Activated CD4-positive, alpha-beta T cell treated with anti-CD3 and anti-CD28 coated beads, Interleukin-2, amount 10 ng/mL, durations not matched to agents 24 days and 14 days (primary cell): ENCODE measurements at regions not wholly inside any gene's neighbourhood (a gene's known extent, or its start where the extent isn't known, plus 50 kb on each side); places are given as distances from the start of the nearest gene placed in this dataset.

Experiments
- DNase-seq: peaks from one replicate; pipeline ENCODE4 v3.0.0; 2022
- H3K27ac Mint-ChIP-seq: one replicate; pipeline ENCODE4 v1.8.0; 2022; ENCODE audit warnings: mild to moderate bottlenecking, mixed read lengths
- H3K27me3 Mint-ChIP-seq: one replicate; pipeline ENCODE4 v1.8.0; 2022; ENCODE audit warnings: mixed read lengths
- H3K36me3 Mint-ChIP-seq: one replicate; pipeline ENCODE4 v1.8.0; 2022; ENCODE audit warnings: low read depth, mild to moderate bottlenecking, mixed read lengths
- H3K4me1 Mint-ChIP-seq: one replicate; pipeline ENCODE4 v1.8.0; 2021; ENCODE audit warnings: mixed read lengths
- H3K4me3 Mint-ChIP-seq: one replicate; pipeline ENCODE4 v1.8.0; 2022; ENCODE audit warnings: mild to moderate bottlenecking, moderate library complexity, mixed read lengths
- H3K9me3 Mint-ChIP-seq: one replicate; pipeline ENCODE4 v1.8.0; 2021; ENCODE audit warnings: mixed read lengths
- intact Hi-C: fragments of 100-400 bp; cut with micrococcal nuclease; formaldehyde crosslinking; loops from one replicate; pipeline ENCODE4 v1.15.1; 2023

DNA sequence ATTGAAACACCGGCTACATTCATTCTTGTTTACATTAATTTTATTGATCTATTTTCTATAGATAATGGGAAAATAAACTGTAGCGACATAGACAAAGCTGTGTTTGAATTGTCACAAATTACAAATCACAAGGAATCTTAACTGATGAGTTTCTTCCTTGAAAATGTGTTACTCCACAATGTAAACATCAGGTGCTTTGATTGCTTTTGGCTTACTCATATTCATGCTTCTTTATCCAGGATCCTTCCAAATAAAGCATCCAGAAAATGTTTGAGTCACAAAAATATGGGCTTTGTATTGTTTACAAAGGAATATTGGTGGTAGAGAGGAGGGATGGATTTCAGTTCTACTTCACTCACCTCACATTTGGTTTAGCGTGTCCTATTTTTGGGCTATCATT, 64.0 kb downstream of the BMP2 start:
- no peaks in the 10 kb centered on the region for H3K36me3 Mint-ChIP-seq
- intact Hi-C loops = no loop called here
- no peak overlapping the region for H3K27ac Mint-ChIP-seq
- H3K9me3 Mint-ChIP-seq = no peaks in the 10 kb centered on the region
- H3K27me3 Mint-ChIP-seq = no peaks in the 10 kb centered on the region
- no peak overlapping the region for H3K4me3 Mint-ChIP-seq
- no peaks in the 10 kb centered on the region for H3K4me1 Mint-ChIP-seq
- no peak for DNase-seq

- H3K36me3 Mint-ChIP-seq = no peaks in the 10 kb centered on the region
- DNase-seq = no peak
- no peaks in the 10 kb centered on the region for H3K27me3 Mint-ChIP-seq
- intact Hi-C loops = no loop called here
- H3K27ac Mint-ChIP-seq = no peak overlapping the region
- no peaks in the 10 kb centered on the region for H3K4me1 Mint-ChIP-seq
- no peaks in the 10 kb centered on the region for H3K9me3 Mint-ChIP-seq
- H3K4me3 Mint-ChIP-seq = no peak overlapping the region
Observed at GRCh38 chr20:6832811-6833210, 65.3 kb downstream of the BMP2 start.

- Mint-ChIP-seq H3K4me1 (no peaks in the 10 kb centered on the region), H3K36me3 (no peaks in the 10 kb centered on the region), H3K4me3 (no peak overlapping the region), H3K9me3 (no peaks in the 10 kb centered on the region), H3K27me3 (no peaks in the 10 kb centered on the region), H3K27ac (no peak overlapping the region)
- DNase-seq = no peak
- intact Hi-C loops = no loop called here
Observed at GRCh38 chr20:6835609-6836008, 68.1 kb downstream of the BMP2 start.

- intact Hi-C loops = no loop called here
- Mint-ChIP-seq H3K27me3 (no peaks in the 10 kb centered on the region), H3K4me3 (no peak overlapping the region), H3K9me3 (no peaks in the 10 kb centered on the region), H3K27ac (no peak overlapping the region), H3K4me1 (no peaks in the 10 kb centered on the region), H3K36me3 (no peaks in the 10 kb centered on the region)
- no peak for DNase-seq
Observed at GRCh38 chr20:6836821-6837374, 69.4 kb downstream of the BMP2 start.

DNA sequence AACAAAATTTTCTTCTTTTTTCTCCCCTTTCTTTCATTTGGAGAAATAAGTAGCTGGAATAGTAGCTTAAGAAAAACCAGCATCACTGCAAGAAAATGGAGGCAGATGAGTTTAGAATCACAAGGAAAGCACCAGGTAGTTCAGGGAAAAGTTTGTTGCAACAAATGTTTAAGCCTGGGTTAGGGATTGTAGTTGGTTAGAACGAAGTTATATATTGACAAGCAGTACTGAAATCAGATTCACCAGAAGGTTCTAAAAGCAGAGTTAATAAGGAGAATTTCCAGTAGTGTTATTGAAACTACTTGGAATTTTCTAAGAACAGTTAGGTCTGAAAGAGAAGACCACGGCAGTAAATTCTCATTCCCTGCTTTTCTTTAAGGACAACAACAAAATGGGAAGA, 70.2 kb downstream of the BMP2 start:
- H3K36me3 Mint-ChIP-seq = no peaks in the 10 kb centered on the region
- H3K4me1 Mint-ChIP-seq = no peaks in the 10 kb centered on the region
- no peak overlapping the region for H3K27ac Mint-ChIP-seq
- DNase-seq = no peak
- intact Hi-C loops = no loop called here
- H3K4me3 Mint-ChIP-seq = no peak overlapping the region
- H3K9me3 Mint-ChIP-seq = no peaks in the 10 kb centered on the region
- no peaks in the 10 kb centered on the region for H3K27me3 Mint-ChIP-seq

DNA sequence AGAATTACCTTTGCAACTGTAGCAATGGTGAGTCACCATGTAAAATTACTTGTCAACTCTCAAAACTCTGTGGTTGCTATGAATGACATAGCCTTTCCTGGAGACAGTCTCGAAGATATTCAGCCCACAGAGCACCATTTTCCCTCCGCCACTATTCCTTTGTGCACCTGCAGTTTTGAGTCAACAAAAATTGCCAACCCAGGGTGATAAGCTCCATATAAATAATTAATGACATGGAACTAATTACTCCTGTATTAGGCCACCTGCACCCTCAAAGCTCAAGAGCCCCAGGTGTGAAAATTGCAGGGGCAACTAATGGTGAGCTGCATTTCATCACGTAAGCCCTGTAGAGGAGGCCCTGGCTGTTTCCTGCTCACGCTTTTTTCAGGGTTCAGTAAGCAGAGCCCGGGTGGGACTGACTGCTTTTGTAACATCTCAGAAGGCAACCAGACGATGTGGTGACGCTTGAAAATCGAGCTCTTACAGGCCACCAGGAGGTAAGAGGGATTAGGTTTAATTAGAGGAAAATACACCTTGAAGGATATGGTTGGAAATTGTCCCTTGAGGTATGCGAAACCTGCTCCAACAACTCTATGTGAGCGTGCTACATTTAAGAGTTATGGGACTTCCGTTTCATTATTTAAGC, 70.8 kb downstream of the BMP2 start:
- H3K27ac Mint-ChIP-seq = no peak overlapping the region
- H3K9me3 Mint-ChIP-seq = no peaks in the 10 kb centered on the region
- no peaks in the 10 kb centered on the region for H3K36me3 Mint-ChIP-seq
- H3K4me3 Mint-ChIP-seq = no peak overlapping the region
- intact Hi-C loops = no loop called here
- no peaks in the 10 kb centered on the region for H3K27me3 Mint-ChIP-seq
- H3K4me1 Mint-ChIP-seq = no peaks in the 10 kb centered on the region
- DNase-seq = no peak

- Mint-ChIP-seq H3K4me3 (no peak overlapping the region), H3K4me1 (no peaks in the 10 kb centered on the region), H3K36me3 (no peaks in the 10 kb centered on the region), H3K27me3 (no peaks in the 10 kb centered on the region), H3K27ac (no peak overlapping the region), H3K9me3 (no peaks in the 10 kb centered on the region)
- no peak for DNase-seq
- intact Hi-C loops = no loop called here
Observed at GRCh38 chr20:6841128-6841527, 73.6 kb downstream of the BMP2 start.

- Mint-ChIP-seq H3K27me3 (no peaks in the 10 kb centered on the region), H3K4me1 (no peaks in the 10 kb centered on the region), H3K9me3 (no peaks in the 10 kb centered on the region), H3K27ac (no peak overlapping the region), H3K4me3 (no peak overlapping the region), H3K36me3 (no peaks in the 10 kb centered on the region)
- intact Hi-C loops = no loop called here
- no peak for DNase-seq
Observed at GRCh38 chr20:6845141-6845540, 77.7 kb downstream of the BMP2 start.

GRCh38 chr20:6848041-6848440, 80.6 kb downstream of the BMP2 start:
- Mint-ChIP-seq H3K4me3 (no peak overlapping the region), H3K4me1 (no peaks in the 10 kb centered on the region), H3K27me3 (no peaks in the 10 kb centered on the region), H3K9me3 (no peaks in the 10 kb centered on the region), H3K27ac (no peak overlapping the region), H3K36me3 (no peaks in the 10 kb centered on the region)
- DNase-seq = no peak
- intact Hi-C loops = no loop called here

GRCh38 chr20:6848992-6849391, 81.5 kb downstream of the BMP2 start:
- Mint-ChIP-seq H3K36me3 (no peaks in the 10 kb centered on the region), H3K4me1 (no peaks in the 10 kb centered on the region)
- intact Hi-C loops = no loop called here

DNA sequence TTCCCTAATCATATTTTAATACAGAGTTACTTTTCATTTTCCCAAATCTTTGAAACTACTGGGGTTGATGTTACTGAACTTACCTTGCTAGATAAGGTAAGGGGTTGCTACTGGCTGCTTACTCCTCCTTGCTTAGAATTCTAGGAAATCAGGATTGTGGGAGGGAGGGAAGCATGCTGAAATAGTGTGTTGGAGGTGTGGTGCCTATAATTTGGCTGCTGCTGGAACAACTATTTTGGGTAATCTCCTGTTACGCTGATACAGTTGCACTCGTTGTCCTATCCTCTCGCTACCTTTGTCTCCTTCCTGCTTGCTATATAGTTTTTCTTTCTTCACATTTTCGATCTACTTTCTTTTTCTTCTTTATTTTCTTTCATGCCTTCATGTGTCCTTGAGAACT, 83.7 kb downstream of the BMP2 start:
- DNase-seq = no peak
- H3K4me3 Mint-ChIP-seq = no peak overlapping the region
- H3K27ac Mint-ChIP-seq = no peak overlapping the region
- intact Hi-C loops = no loop called here
- H3K9me3 Mint-ChIP-seq = no peaks in the 10 kb centered on the region
- no peaks in the 10 kb centered on the region for H3K27me3 Mint-ChIP-seq
- H3K4me1 Mint-ChIP-seq = no peaks in the 10 kb centered on the region
- no peaks in the 10 kb centered on the region for H3K36me3 Mint-ChIP-seq

More at GRCh38 chr20:6848992-6849391, 81.5 kb downstream of the BMP2 start:
- Mint-ChIP-seq H3K27me3 (no peaks in the 10 kb centered on the region), H3K27ac (no peak overlapping the region), H3K9me3 (no peaks in the 10 kb centered on the region), H3K4me3 (no peak overlapping the region)
- no peak for DNase-seq

DNA sequence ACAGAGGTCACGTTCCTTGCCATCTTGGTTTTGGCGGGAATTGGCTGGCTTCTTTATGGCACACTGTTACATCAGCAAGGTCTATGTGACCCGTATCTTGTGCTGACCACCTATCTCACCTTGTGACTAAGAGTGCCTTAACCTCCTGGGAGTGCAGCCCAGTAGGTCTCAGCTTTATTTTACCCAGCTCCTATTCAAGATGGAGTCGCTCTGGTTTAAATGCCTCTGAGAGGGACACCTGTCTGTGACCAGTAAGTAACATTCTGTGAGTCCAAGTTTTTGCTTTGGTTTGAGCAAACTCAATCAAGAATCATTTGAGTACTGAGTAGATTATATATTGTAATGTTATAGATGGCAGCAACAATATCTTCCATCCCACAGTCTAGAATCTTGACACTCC, 85.0 kb downstream of the BMP2 start:
- DNase-seq = no peak
- intact Hi-C loops = no loop called here
- no peaks in the 10 kb centered on the region for H3K9me3 Mint-ChIP-seq
- H3K36me3 Mint-ChIP-seq = no peaks in the 10 kb centered on the region
- H3K27ac Mint-ChIP-seq = no peak overlapping the region
- no peaks in the 10 kb centered on the region for H3K4me1 Mint-ChIP-seq
- no peaks in the 10 kb centered on the region for H3K27me3 Mint-ChIP-seq
- H3K4me3 Mint-ChIP-seq = no peak overlapping the region

DNA sequence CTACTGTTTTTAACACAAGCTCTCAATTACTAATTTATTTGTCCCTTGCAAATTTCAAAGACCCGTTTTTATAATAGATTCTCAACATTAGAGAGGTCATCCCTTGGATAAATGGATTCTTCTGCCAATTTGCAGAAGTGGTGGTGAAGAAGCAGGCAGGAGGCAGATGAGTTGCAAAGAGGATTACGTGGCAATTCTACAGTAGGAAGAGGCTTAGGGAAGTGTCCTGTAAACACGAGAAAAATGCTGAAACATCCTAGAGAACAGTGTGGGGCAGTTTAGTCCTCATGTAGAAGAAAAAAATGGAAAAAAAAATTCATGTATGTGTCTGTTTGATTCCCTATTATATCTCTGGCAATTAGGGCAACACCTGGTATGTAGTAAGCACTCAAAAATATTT, 87.6 kb downstream of the BMP2 start:
- Mint-ChIP-seq H3K4me3 (no peak overlapping the region), H3K27me3 (no peaks in the 10 kb centered on the region)
- intact Hi-C loops = no loop called here

DNA sequence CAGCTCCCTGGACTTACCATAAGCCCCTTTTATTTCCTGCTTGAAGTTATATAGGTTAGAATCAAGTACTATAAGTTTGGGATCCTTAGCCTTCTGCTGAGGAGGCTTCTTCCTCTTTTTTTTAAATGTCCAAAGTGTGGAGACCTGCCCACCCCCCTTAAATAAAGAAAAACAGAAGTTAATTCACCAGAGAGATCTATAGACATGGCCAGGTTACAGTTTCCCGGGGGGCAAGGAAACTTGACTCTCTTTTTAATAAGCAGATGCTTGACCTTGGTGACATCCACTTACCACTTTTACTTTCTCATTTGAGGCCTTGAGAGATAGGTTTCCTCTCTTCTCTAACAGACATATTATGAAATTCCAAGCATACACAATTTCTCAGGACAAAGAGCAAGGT, 88.3 kb downstream of the BMP2 start:
- Mint-ChIP-seq H3K27ac (no peak overlapping the region), H3K4me1 (no peaks in the 10 kb centered on the region), H3K9me3 (no peaks in the 10 kb centered on the region), H3K4me3 (no peak overlapping the region), H3K27me3 (no peaks in the 10 kb centered on the region), H3K36me3 (no peaks in the 10 kb centered on the region)
- no peak for DNase-seq
- intact Hi-C loops = no loop called here

More for the DNA sequence above, 87.6 kb downstream of the BMP2 start:
- Mint-ChIP-seq H3K27ac (no peak overlapping the region), H3K36me3 (no peaks in the 10 kb centered on the region), H3K4me1 (no peaks in the 10 kb centered on the region), H3K9me3 (no peaks in the 10 kb centered on the region)
- no peak for DNase-seq

DNA sequence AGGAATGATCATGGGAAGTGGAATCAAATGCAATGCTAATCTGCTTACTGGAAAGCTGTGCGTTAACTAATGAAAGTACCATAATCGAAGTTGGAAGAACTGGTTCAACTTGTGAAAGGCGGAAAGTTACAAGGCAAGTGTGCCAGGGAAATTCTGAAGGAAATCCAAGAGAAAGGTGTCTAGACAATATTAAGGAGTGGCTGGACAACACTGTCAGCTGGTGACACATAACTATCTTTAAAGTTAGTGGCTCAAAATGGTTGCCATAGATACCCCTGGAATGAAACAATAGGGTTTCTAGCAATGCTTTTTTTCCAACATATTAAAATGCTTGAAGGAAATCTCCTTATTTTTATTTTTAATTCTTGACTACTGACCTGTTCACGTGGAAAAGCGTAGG, 90.4 kb downstream of the BMP2 start:
- Mint-ChIP-seq H3K9me3 (no peaks in the 10 kb centered on the region), H3K27me3 (no peaks in the 10 kb centered on the region), H3K27ac (no peak overlapping the region), H3K36me3 (no peaks in the 10 kb centered on the region), H3K4me3 (no peak overlapping the region), H3K4me1 (no peaks in the 10 kb centered on the region)
- DNase-seq = no peak
- intact Hi-C loops = no loop called here
